ENCODE measurements at regions not wholly inside any gene's neighbourhood (a gene's known extent, or its start where the extent isn't known, plus 50 kb on each side); places are given as distances from the start of the nearest gene placed in this dataset.

DNA sequence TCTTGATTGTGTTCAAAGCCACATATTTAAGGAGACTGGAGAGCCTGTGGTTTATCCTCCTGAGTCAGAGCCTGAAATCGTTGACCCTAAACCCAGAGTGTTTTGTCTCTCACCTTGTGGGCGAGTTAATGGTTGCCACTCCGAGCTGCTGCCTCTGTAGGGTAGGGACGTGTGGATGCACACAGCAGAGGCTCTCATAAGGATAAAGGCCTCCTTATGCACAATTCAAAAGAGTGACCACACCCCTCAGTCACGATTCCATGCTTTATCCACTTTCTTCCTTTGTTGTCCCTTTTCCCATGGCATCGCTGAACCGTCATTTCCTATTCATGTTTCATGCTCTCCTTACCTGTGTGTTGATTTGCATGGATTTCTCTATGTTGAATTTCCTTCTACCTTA, 805.0 kb upstream of the RBFOX1 start:
- peaks cover 8% of the 10 kb centered on the region for H3K9me3 ChIP-seq (ENCODE audit: control insufficient read depth, insufficient read depth, low read length)
- H3K23ac ChIP-seq (ENCODE audit: low read depth, low read length): no peak overlapping the region
- H3K4me3 ChIP-seq (ENCODE audit: insufficient read depth, low read depth, low read length): no peak overlapping the region
- H2BK5ac ChIP-seq (ENCODE audit: low read depth, low read length, poor library complexity, severe bottlenecking): no peak overlapping the region
- H4K5ac ChIP-seq (ENCODE audit: low read depth, low read length): no peak overlapping the region
- no peak overlapping the region for H4K91ac ChIP-seq (ENCODE audit: insufficient read depth, low read depth, low read length)
- no peak for DNase-seq
- no peaks in the 10 kb centered on the region for H4K20me1 ChIP-seq (ENCODE audit: insufficient read depth, low read length)
- no peak overlapping the region for H2BK120ac ChIP-seq (ENCODE audit: low read depth, low read length)
- ATAC-seq (ENCODE audit: low read depth): no peak
- no peak overlapping the region for H3K56ac ChIP-seq (ENCODE audit: extremely low read depth, insufficient read depth, low read length)
- no peaks in the 10 kb centered on the region for H3K9me1 ChIP-seq (ENCODE audit: insufficient read depth, low read length)
- H3K27me3 ChIP-seq (ENCODE audit: control insufficient read depth, insufficient read depth, low read length): no peaks in the 10 kb centered on the region
- no peak overlapping the region for H3K18ac ChIP-seq (ENCODE audit: low read depth, low read length)
- in situ Hi-C loops (cut with MboI; ENCODE audit: low sequenced_read_pairs) (no loop called here), intact Hi-C loops (cut with micrococcal nuclease) (loop anchor here (10.0 kb wide), 1 partner anchor 1147 kb away; no protein-coding TSS in a partner anchor), dilution Hi-C loops (cut with HindIII; ENCODE audit: low sequenced_read_pairs, unreplicated experiment) (no loop called here)
- H2AK9ac ChIP-seq (replicated peaks; ENCODE audit: low read depth, low read length, poor library complexity): no peak overlapping the region
- H3K79me1 ChIP-seq (ENCODE audit: low read depth in 1 of 2, low read length in 2 of 2): no peaks in the 10 kb centered on the region
- BruUV-seq (replicated peaks): no TSS peak
- H3K4me1 ChIP-seq (ENCODE audit: control insufficient read depth, insufficient read depth, low read length): no peaks in the 10 kb centered on the region
- no peaks in the 10 kb centered on the region for H3K36me3 ChIP-seq (ENCODE audit: control insufficient read depth, insufficient read depth, low read length)
- H3K4ac ChIP-seq (ENCODE audit: low read depth, low read length): no peak overlapping the region
- H4K8ac ChIP-seq (ENCODE audit: low read depth in 2 of 2, low read length in 2 of 2): no peak overlapping the region
- no CpG with 5 or more reads among the region's 7 CpGs for WGBS, 2 experiments (ENCODE audit: extremely low coverage in 2 of 2, insufficient read length in 1 of 2)
- H2AK5ac ChIP-seq (ENCODE audit: low read depth, low read length): no peak overlapping the region
- H3K27ac ChIP-seq (ENCODE audit: insufficient read depth, low read length): no peak overlapping the region
- H3K9ac ChIP-seq (ENCODE audit: low read depth, low read length): no peak overlapping the region
- ChIA-PET CTCF (no interaction called here), POLR2A (ENCODE audit: unreplicated experiment) (no interaction called here)
- no peak for TF ChIP-seq NFE2L2 (IDR thresholded peaks at IDR 0.05; ENCODE audit: low read depth, low read length)
- TF ChIP-seq MAFK (IDR thresholded peaks at IDR 0.05; ENCODE audit: low read depth, low read length): no peak
- TF ChIP-seq CEBPB (IDR thresholded peaks at IDR 0.05; ENCODE audit: low read depth, low read length): no peak
- TF ChIP-seq POLR2A (IDR thresholded peaks at IDR 0.05; ENCODE audit: low read depth, low read length): no peak
- TF ChIP-seq CHD1 (IDR thresholded peaks at IDR 0.05; ENCODE audit: low read depth, low read length): no peak
- TF ChIP-seq RAD21 (IDR thresholded peaks at IDR 0.05; ENCODE audit: low read length): no peak
- TF ChIP-seq, protein P1, sequence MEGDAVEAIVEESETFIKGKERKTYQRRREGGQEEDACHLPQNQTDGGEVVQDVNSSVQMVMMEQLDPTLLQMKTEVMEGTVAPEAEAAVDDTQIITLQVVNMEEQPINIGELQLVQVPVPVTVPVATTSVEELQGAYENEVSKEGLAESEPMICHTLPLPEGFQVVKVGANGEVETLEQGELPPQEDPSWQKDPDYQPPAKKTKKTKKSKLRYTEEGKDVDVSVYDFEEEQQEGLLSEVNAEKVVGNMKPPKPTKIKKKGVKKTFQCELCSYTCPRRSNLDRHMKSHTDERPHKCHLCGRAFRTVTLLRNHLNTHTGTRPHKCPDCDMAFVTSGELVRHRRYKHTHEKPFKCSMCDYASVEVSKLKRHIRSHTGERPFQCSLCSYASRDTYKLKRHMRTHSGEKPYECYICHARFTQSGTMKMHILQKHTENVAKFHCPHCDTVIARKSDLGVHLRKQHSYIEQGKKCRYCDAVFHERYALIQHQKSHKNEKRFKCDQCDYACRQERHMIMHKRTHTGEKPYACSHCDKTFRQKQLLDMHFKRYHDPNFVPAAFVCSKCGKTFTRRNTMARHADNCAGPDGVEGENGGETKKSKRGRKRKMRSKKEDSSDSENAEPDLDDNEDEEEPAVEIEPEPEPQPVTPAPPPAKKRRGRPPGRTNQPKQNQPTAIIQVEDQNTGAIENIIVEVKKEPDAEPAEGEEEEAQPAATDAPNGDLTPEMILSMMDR (conservative IDR thresholded peaks at IDR 0.05; ENCODE audit: low read depth, low read length): no peak
- no peak for TF ChIP-seq SMC3 (IDR thresholded peaks at IDR 0.05; ENCODE audit: low read depth, low read length)
- TF ChIP-seq RCOR1 (IDR thresholded peaks at IDR 0.05; ENCODE audit: insufficient replicate concordance, low read length): no peak
- TF ChIP-seq RFX5 (IDR thresholded peaks at IDR 0.05; ENCODE audit: low read depth, low read length): no peak
- TF ChIP-seq, protein P2, sequence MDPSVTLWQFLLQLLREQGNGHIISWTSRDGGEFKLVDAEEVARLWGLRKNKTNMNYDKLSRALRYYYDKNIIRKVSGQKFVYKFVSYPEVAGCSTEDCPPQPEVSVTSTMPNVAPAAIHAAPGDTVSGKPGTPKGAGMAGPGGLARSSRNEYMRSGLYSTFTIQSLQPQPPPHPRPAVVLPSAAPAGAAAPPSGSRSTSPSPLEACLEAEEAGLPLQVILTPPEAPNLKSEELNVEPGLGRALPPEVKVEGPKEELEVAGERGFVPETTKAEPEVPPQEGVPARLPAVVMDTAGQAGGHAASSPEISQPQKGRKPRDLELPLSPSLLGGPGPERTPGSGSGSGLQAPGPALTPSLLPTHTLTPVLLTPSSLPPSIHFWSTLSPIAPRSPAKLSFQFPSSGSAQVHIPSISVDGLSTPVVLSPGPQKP (IDR thresholded peaks at IDR 0.05; ENCODE audit: borderline replicate concordance, low read depth, low read length): no peak
- TF ChIP-seq MAZ (IDR thresholded peaks at IDR 0.05; ENCODE audit: borderline replicate concordance, low read depth, low read length): no peak
- TF ChIP-seq FOS (IDR thresholded peaks at IDR 0.05; ENCODE audit: low read depth, low read length): no peak
- no peak for TF ChIP-seq MXI1 (IDR thresholded peaks at IDR 0.05; ENCODE audit: borderline replicate concordance, low read depth, low read length)
- no peak overlapping the region for H2BK20ac ChIP-seq (ENCODE audit: low read depth, low read length)
- H2BK15ac ChIP-seq (ENCODE audit: low read depth, low read length): no peak overlapping the region
- H3K4me2 ChIP-seq (ENCODE audit: low read depth, low read length): no peak overlapping the region
- no peak overlapping the region for H2AFZ ChIP-seq (replicated peaks; ENCODE audit: low read length, poor library complexity)
- H3K14ac ChIP-seq (replicated peaks; ENCODE audit: low read depth, low read length): no peak overlapping the region
